Liver (tissue), 3 donors: ENCODE measurements at regions not wholly inside any gene's neighbourhood (a gene's known extent, or its start where the extent isn't known, plus 50 kb on each side); places are given as distances from the start of the nearest gene placed in this dataset.

Experiments
- EGR1 ChIP-seq, 2 donors: IDR thresholded peaks; 2 replicates each; pipeline ENCODE4 v1.6.1; 2016 to 2018; ENCODE audit warnings: antibody characterized with exemption in 2 of 2, low read depth in 2 of 2
- FOXA1 ChIP-seq: IDR thresholded peaks from 2 replicates; pipeline ENCODE4 v1.6.1; 2016; ENCODE audit warnings: antibody characterized with exemption
- GABPA ChIP-seq, 2 donors: IDR thresholded peaks in 1 of 2; conservative IDR thresholded peaks in 1 of 2; 2 replicates each; pipeline ENCODE4 v1.6.1; 2016; ENCODE audit warnings: antibody characterized with exemption in 2 of 2, mild to moderate bottlenecking in 1 of 2, moderate library complexity in 1 of 2
- JUND ChIP-seq, 2 donors: IDR thresholded peaks; 2 replicates each; pipeline ENCODE4 v1.6.1; 2016; ENCODE audit warnings: antibody characterized with exemption in 2 of 2
- RAD21 ChIP-seq, 2 donors: IDR thresholded peaks; 2 replicates each; pipeline ENCODE4 v1.6.1; 2016; ENCODE audit warnings: antibody characterized with exemption in 2 of 2, mild to moderate bottlenecking in 2 of 2
- RXRA ChIP-seq, 2 donors: IDR thresholded peaks; 2 replicates each; pipeline ENCODE4 v1.6.1; 2017 to 2018; ENCODE audit warnings: antibody characterized with exemption in 2 of 2, mild to moderate bottlenecking in 1 of 2
- SP1 ChIP-seq: IDR thresholded peaks from 2 replicates; pipeline ENCODE4 v1.6.1; 2018; ENCODE audit warnings: antibody characterized with exemption, mild to moderate bottlenecking
- TAF1 ChIP-seq: conservative IDR thresholded peaks from 2 replicates; pipeline ENCODE4 v1.6.1; 2016; ENCODE audit warnings: antibody characterized with exemption, mild to moderate bottlenecking
- YY1 ChIP-seq: IDR thresholded peaks from 2 replicates; pipeline ENCODE4 v1.6.1; 2016; ENCODE audit warnings: antibody characterized with exemption, mild to moderate bottlenecking
- TF ChIP-seq, protein P1 (sequence below): fragments of 150-350 bp; IDR thresholded peaks from 2 replicates; pipeline ENCODE4 v1.5.1; 2017; ENCODE audit warnings: improper control_type of control experiment, low read depth, low read length; ENCODE audit not compliant: missing input control
- TF ChIP-seq, protein P2 (sequence below): IDR thresholded peaks from 2 replicates; pipeline ENCODE4 v1.6.1; 2016; ENCODE audit warnings: antibody characterized with exemption, mild to moderate bottlenecking
- donor health status: healthy.
- donor health status: healthy.

DNA sequence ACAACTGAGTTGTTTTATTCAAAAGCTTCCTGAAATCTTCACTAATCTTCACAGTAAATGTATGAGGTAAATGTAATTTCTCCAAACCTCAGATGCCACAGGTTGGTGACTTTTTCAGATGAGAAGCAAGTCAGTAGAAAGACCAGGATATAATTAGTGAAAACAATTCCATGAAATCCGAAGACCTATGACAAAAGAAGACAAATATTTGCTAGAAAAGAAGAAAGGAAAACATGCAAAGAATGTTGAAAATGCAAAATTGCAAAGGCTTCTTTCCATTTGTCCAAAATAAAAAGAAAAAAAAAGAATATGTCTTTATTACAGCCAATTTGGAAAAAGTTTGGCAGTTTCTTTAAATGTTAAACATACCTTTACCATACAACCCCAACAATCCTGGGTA, 88.3 kb upstream of the MYRIP start:
- TF ChIP-seq, protein P1, sequence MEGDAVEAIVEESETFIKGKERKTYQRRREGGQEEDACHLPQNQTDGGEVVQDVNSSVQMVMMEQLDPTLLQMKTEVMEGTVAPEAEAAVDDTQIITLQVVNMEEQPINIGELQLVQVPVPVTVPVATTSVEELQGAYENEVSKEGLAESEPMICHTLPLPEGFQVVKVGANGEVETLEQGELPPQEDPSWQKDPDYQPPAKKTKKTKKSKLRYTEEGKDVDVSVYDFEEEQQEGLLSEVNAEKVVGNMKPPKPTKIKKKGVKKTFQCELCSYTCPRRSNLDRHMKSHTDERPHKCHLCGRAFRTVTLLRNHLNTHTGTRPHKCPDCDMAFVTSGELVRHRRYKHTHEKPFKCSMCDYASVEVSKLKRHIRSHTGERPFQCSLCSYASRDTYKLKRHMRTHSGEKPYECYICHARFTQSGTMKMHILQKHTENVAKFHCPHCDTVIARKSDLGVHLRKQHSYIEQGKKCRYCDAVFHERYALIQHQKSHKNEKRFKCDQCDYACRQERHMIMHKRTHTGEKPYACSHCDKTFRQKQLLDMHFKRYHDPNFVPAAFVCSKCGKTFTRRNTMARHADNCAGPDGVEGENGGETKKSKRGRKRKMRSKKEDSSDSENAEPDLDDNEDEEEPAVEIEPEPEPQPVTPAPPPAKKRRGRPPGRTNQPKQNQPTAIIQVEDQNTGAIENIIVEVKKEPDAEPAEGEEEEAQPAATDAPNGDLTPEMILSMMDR: no peak
- no peak for TF ChIP-seq TAF1
- no peak for TF ChIP-seq RAD21 (IDR thresholded peaks at IDR 0.05)
- TF ChIP-seq YY1: no peak
- no peak for TF ChIP-seq SP1
- TF ChIP-seq FOXA1: no peak
- no peak for TF ChIP-seq GABPA (IDR thresholded peaks at IDR 0.05 in 1 of 2, conservative IDR thresholded peaks at IDR 0.05 in 1 of 2)
- TF ChIP-seq, protein P2, sequence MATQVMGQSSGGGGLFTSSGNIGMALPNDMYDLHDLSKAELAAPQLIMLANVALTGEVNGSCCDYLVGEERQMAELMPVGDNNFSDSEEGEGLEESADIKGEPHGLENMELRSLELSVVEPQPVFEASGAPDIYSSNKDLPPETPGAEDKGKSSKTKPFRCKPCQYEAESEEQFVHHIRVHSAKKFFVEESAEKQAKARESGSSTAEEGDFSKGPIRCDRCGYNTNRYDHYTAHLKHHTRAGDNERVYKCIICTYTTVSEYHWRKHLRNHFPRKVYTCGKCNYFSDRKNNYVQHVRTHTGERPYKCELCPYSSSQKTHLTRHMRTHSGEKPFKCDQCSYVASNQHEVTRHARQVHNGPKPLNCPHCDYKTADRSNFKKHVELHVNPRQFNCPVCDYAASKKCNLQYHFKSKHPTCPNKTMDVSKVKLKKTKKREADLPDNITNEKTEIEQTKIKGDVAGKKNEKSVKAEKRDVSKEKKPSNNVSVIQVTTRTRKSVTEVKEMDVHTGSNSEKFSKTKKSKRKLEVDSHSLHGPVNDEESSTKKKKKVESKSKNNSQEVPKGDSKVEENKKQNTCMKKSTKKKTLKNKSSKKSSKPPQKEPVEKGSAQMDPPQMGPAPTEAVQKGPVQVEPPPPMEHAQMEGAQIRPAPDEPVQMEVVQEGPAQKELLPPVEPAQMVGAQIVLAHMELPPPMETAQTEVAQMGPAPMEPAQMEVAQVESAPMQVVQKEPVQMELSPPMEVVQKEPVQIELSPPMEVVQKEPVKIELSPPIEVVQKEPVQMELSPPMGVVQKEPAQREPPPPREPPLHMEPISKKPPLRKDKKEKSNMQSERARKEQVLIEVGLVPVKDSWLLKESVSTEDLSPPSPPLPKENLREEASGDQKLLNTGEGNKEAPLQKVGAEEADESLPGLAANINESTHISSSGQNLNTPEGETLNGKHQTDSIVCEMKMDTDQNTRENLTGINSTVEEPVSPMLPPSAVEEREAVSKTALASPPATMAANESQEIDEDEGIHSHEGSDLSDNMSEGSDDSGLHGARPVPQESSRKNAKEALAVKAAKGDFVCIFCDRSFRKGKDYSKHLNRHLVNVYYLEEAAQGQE: no peak
- TF ChIP-seq RXRA (IDR thresholded peaks at IDR 0.05): no peak
- TF ChIP-seq JUND (IDR thresholded peaks at IDR 0.05): no peak
- no peak for TF ChIP-seq EGR1 (IDR thresholded peaks at IDR 0.05; ENCODE audit: low read depth in 2 of 2)
